H9 (cell line): ENCODE measurements at regions not wholly inside any gene's neighbourhood (a gene's known extent, or its start where the extent isn't known, plus 50 kb on each side); places are given as distances from the start of the nearest gene placed in this dataset.

Experiments used
- DNase-seq: peaks from one replicate; pipeline ENCODE4 v3.0.0-alpha.2; 2017
- H2AFZ ChIP-seq: one replicate; pipeline ENCODE4 v1.6.1; 2013; ENCODE audit warnings: mild to moderate bottlenecking, low read length, control low read depth, moderate library complexity
- H2AK5ac ChIP-seq: 2 replicates; pipeline ENCODE4 v1.6.1; 2013; ENCODE audit warnings: low read length, control low read depth, mixed read lengths; ENCODE audit not compliant: insufficient read length
- H2BK120ac ChIP-seq: one replicate; pipeline ENCODE4 v1.6.1; 2013; ENCODE audit warnings: low read depth, mild to moderate bottlenecking, low read length, control low read depth, inconsistent platforms; ENCODE audit not compliant: poor library complexity, severe bottlenecking
- H2BK12ac ChIP-seq: 2 replicates; pipeline ENCODE4 v1.6.1; 2013; ENCODE audit warnings: low read length, control low read depth, mixed read lengths, low read depth; ENCODE audit not compliant: insufficient read length
- H2BK15ac ChIP-seq: 2 replicates; pipeline ENCODE4 v1.6.1; 2013; ENCODE audit warnings: low read depth, low read length, control low read depth
- H2BK20ac ChIP-seq: one replicate; pipeline ENCODE4 v1.6.1; 2013; ENCODE audit warnings: low read depth, mild to moderate bottlenecking, low read length, control low read depth, inconsistent platforms; ENCODE audit not compliant: poor library complexity, severe bottlenecking
- H2BK5ac ChIP-seq: 2 replicates; pipeline ENCODE4 v1.6.1; 2013; ENCODE audit warnings: low read length, control low read depth, mixed read lengths; ENCODE audit not compliant: insufficient read length
- H3K14ac ChIP-seq: 2 replicates; pipeline ENCODE4 v1.6.1; 2013; ENCODE audit warnings: low read length, control low read depth; ENCODE audit not compliant: insufficient read depth
- H3K18ac ChIP-seq: 2 replicates; pipeline ENCODE4 v1.6.1; 2013; ENCODE audit warnings: low read depth, mild to moderate bottlenecking, mixed read lengths, low read length, control low read depth; ENCODE audit not compliant: insufficient read length
- H3K23ac ChIP-seq: 2 replicates; pipeline ENCODE4 v1.6.1; 2013; ENCODE audit warnings: low read length, control low read depth, mixed read lengths, low read depth; ENCODE audit not compliant: insufficient read length
- H3K23me2 ChIP-seq: 2 replicates; pipeline ENCODE4 v1.6.1; 2013; ENCODE audit warnings: low read depth, mild to moderate bottlenecking, mixed read lengths, low read length, control low read depth; ENCODE audit not compliant: insufficient read length, poor library complexity, severe bottlenecking
- H3K27ac ChIP-seq: 2 replicates; pipeline ENCODE4 v1.5.1; 2013; ENCODE audit warnings: low read length, control low read depth, mixed read lengths, low read depth; ENCODE audit not compliant: insufficient read length
- H3K27me3 ChIP-seq: 2 replicates; pipeline ENCODE4 v1.6.1; 2013; ENCODE audit warnings: low read length, control low read depth, inconsistent platforms; ENCODE audit not compliant: insufficient read depth
- H3K4ac ChIP-seq: 2 replicates; pipeline ENCODE4 v1.6.1; 2013; ENCODE audit warnings: low read depth, mild to moderate bottlenecking, control low read depth, inconsistent platforms, low read length, moderate library complexity
- H3K4me1 ChIP-seq: 2 replicates; pipeline ENCODE4 v1.6.1; 2013; ENCODE audit warnings: low read length, control low read depth, inconsistent platforms; ENCODE audit not compliant: insufficient read depth
- H3K4me2 ChIP-seq: 2 replicates; pipeline ENCODE4 v1.6.1; 2013; ENCODE audit warnings: low read length, control low read depth, mixed read lengths; ENCODE audit not compliant: insufficient read length, insufficient read depth
- H3K56ac ChIP-seq: 2 replicates; pipeline ENCODE4 v1.6.1; 2013; ENCODE audit warnings: low read depth, mild to moderate bottlenecking, mixed read lengths, low read length, control low read depth; ENCODE audit not compliant: insufficient read length
- H3K79me1 ChIP-seq: 2 replicates; pipeline ENCODE4 v1.6.1; 2013; ENCODE audit warnings: low read depth, mild to moderate bottlenecking, moderate library complexity, low read length, control low read depth, inconsistent platforms; ENCODE audit not compliant: insufficient read depth, poor library complexity, severe bottlenecking
- H3K79me2 ChIP-seq: 2 replicates; pipeline ENCODE4 v1.6.1; 2013; ENCODE audit warnings: low read length, control low read depth, inconsistent platforms; ENCODE audit not compliant: insufficient read depth
- H3K9ac ChIP-seq: 2 replicates; pipeline ENCODE4 v1.6.1; 2013; ENCODE audit warnings: low read length, control low read depth, mixed read lengths; ENCODE audit not compliant: insufficient read length; ENCODE audit errors: extremely low read depth
- H3K9me3 ChIP-seq: one replicate; pipeline ENCODE4 v1.6.1; 2013; ENCODE audit warnings: low read depth, low read length, inconsistent platforms; ENCODE audit not compliant: control insufficient read depth
- H3T11ph ChIP-seq: one replicate; pipeline ENCODE4 v1.6.1; 2013; ENCODE audit warnings: mild to moderate bottlenecking, low read length, control low read depth, inconsistent platforms
- H4K20me1 ChIP-seq: one replicate; pipeline ENCODE4 v1.6.1; 2013; ENCODE audit not compliant: control insufficient read depth, insufficient read length, insufficient read depth
- H4K5ac ChIP-seq: 2 replicates; pipeline ENCODE4 v1.6.1; 2013; ENCODE audit warnings: low read depth, mild to moderate bottlenecking, mixed read lengths, low read length, control low read depth; ENCODE audit not compliant: insufficient read length
- H4K8ac ChIP-seq: replicated peaks from 2 replicates; pipeline ENCODE4 v1.6.1; 2013; ENCODE audit warnings: low read length, control low read depth, mixed read lengths, low read depth; ENCODE audit not compliant: insufficient read length
- H4K91ac ChIP-seq: 2 replicates; pipeline ENCODE4 v1.6.1; 2013; ENCODE audit warnings: low read depth, mild to moderate bottlenecking, moderate library complexity, mixed read lengths, low read length, control low read depth; ENCODE audit not compliant: insufficient read length
- H3K27ac Mint-ChIP-seq, 3 experiments: 2 replicates in 2 of 3; 3 replicates in 1 of 3; pipeline ENCODE4 v1.8.0; 2020 to 2021; ENCODE audit warnings: mixed read lengths in 3 of 3, mild to moderate bottlenecking in 1 of 3, moderate library complexity in 1 of 3
- H3K27me3 Mint-ChIP-seq: 2 replicates; pipeline ENCODE4 v1.8.0; 2021; ENCODE audit warnings: low read depth, mild to moderate bottlenecking, moderate library complexity, mixed read lengths
- H3K36me3 Mint-ChIP-seq, 3 experiments: 2 replicates in 2 of 3; 3 replicates in 1 of 3; pipeline ENCODE4 v1.8.0; 2020 to 2021; ENCODE audit warnings: low read depth in 3 of 3, mixed read lengths in 3 of 3; ENCODE audit not compliant: insufficient read depth in 1 of 3
- H3K4me1 Mint-ChIP-seq, 2 experiments: 2 replicates each; pipeline ENCODE4 v1.8.0; 2020; ENCODE audit warnings: mixed read lengths in 2 of 2
- H3K4me3 Mint-ChIP-seq, 2 experiments: 2 replicates in 1 of 2; 3 replicates in 1 of 2; pipeline ENCODE4 v1.8.0; 2020 to 2021; ENCODE audit warnings: mild to moderate bottlenecking in 2 of 2, mixed read lengths in 2 of 2, moderate library complexity in 1 of 2
- H3K9me3 Mint-ChIP-seq, 2 experiments: 2 replicates in 1 of 2; 3 replicates in 1 of 2; pipeline ENCODE4 v1.8.0; 2020; ENCODE audit warnings: mild to moderate bottlenecking in 2 of 2, mixed read lengths in 2 of 2, moderate library complexity in 1 of 2
- whole genome bisulfite sequencing: extraction: QIAGEN DNeasy Blood & Tissue Kit; methylation state at CpG from one replicate; pipeline ENCODE4 v1.1.7; 2013; ENCODE audit warnings: missing lambda C conversion rate, low lambda C conversion rate, mixed read lengths; ENCODE audit not compliant: insufficient read length; ENCODE audit errors: extremely low coverage; 5-methylcytosine and 5-hydroxymethylcytosine counted together
- TF ChIP-seq, protein P1 (sequence below): fragments of 200-600 bp; sonication (generic); conservative IDR thresholded peaks from 3 replicates; pipeline ENCODE4 v1.8.0; 2021; ENCODE audit warnings: antibody characterized with exemption, mild to moderate bottlenecking

DNA sequence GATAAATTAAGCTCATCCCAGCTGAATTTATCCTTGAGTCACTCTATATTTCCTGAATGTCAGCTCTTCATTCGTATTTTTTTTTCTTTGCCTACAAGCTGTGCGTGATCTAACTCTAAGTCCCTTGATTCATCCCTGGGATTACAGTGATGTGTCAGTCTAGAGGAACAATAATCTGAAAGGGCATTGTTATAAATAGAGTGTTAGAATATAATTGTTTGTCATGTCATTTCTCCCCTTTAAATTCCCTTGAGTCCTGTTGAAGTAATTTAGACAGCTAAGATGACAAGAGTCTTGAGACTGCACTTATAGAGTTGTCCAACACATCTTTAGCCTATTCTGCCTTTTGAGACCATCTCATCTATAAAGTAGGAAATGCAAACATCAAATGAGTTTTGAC lies 621.8 kb downstream of the ZIC1 start:
- Histone ChIP-seq H2BK15ac (no peak overlapping the region), H3K4me2 (no peak overlapping the region), H3K9ac (no peak overlapping the region), H2BK12ac (no peak overlapping the region), H3K56ac (no peak overlapping the region), H4K91ac (no peak overlapping the region), H3K79me2 (no peaks in the 10 kb centered on the region), H3K4me1 (no peaks in the 10 kb centered on the region), H3K27ac (no peak overlapping the region), H4K5ac (no peak overlapping the region), H3K9me3 (no peaks in the 10 kb centered on the region), H4K8ac (no peak overlapping the region), H3K23me2 (no peaks in the 10 kb centered on the region), H2BK5ac (no peak overlapping the region), H3K18ac (no peak overlapping the region), H3K23ac (no peak overlapping the region), H2AFZ (no peak overlapping the region), H2BK120ac (no peak overlapping the region), H3K4ac (no peak overlapping the region), H3T11ph (no peak overlapping the region), H2AK5ac (no peak overlapping the region), H2BK20ac (no peak overlapping the region), H4K20me1 (no peaks in the 10 kb centered on the region), H3K14ac (no peak overlapping the region), H3K27me3 (no peaks in the 10 kb centered on the region), H3K79me1 (no peaks in the 10 kb centered on the region)
- Mint-ChIP-seq H3K27ac (no peak overlapping the region), H3K9me3 (no peaks in the 10 kb centered on the region), H3K36me3 (no peaks in the 10 kb centered on the region), H3K4me3 (no peak overlapping the region), H3K4me1 (no peaks in the 10 kb centered on the region), H3K27me3 (no peaks in the 10 kb centered on the region)
- no CpG with 5 or more reads among the region's 2 CpGs for WGBS
- no peak for DNase-seq
- TF ChIP-seq, protein P1, sequence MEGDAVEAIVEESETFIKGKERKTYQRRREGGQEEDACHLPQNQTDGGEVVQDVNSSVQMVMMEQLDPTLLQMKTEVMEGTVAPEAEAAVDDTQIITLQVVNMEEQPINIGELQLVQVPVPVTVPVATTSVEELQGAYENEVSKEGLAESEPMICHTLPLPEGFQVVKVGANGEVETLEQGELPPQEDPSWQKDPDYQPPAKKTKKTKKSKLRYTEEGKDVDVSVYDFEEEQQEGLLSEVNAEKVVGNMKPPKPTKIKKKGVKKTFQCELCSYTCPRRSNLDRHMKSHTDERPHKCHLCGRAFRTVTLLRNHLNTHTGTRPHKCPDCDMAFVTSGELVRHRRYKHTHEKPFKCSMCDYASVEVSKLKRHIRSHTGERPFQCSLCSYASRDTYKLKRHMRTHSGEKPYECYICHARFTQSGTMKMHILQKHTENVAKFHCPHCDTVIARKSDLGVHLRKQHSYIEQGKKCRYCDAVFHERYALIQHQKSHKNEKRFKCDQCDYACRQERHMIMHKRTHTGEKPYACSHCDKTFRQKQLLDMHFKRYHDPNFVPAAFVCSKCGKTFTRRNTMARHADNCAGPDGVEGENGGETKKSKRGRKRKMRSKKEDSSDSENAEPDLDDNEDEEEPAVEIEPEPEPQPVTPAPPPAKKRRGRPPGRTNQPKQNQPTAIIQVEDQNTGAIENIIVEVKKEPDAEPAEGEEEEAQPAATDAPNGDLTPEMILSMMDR, result no peak
